RWPE2 (cell line): ENCODE measurements at regions not wholly inside any gene's neighbourhood (a gene's known extent, or its start where the extent isn't known, plus 50 kb on each side); places are given as distances from the start of the nearest gene placed in this dataset.

Source experiments
- ATAC-seq: fragments of 200-7000 bp; cut with Tn5 transposase; 3 replicates; pipeline ENCODE4 v1.9.1; 2021; ENCODE audit warnings: low read depth
- DNase-seq: peaks from one replicate; pipeline ENCODE4 v3.0.0-alpha.2; 2020; ENCODE audit warnings: low spot score
- H3K27ac ChIP-seq: fragments of 450-650 bp; 2 replicates; pipeline ENCODE4 v1.5.1; 2017; ENCODE audit warnings: mild to moderate bottlenecking; ENCODE audit not compliant: poor library complexity, severe bottlenecking
- H3K27me3 ChIP-seq: fragments of 250-450 bp; sonication (Bioruptor Pico); 2 replicates; pipeline ENCODE4 v1.5.1; 2021; ENCODE audit warnings: mild to moderate bottlenecking, moderate library complexity; ENCODE audit not compliant: insufficient read depth, poor library complexity, severe bottlenecking
- H3K36me3 ChIP-seq: fragments of 250-450 bp; sonication (Bioruptor Pico); 2 replicates; pipeline ENCODE4 v1.5.1; 2020; ENCODE audit warnings: low read depth, mild to moderate bottlenecking, moderate library complexity
- H3K4me1 ChIP-seq: fragments of 250-450 bp; sonication (Bioruptor Pico); 2 replicates; pipeline ENCODE4 v1.5.1; 2021; ENCODE audit warnings: mild to moderate bottlenecking, moderate library complexity; ENCODE audit not compliant: insufficient read depth, poor library complexity, severe bottlenecking
- H3K4me3 ChIP-seq: fragments of 250-450 bp; sonication (Bioruptor Pico); 2 replicates; pipeline ENCODE4 v1.5.1; 2021; ENCODE audit warnings: mild to moderate bottlenecking, moderate library complexity; ENCODE audit not compliant: severe bottlenecking
- H3K9me3 ChIP-seq: fragments of 250-450 bp; sonication (Bioruptor Pico); 2 replicates; pipeline ENCODE4 v1.5.1; 2021; ENCODE audit warnings: mild to moderate bottlenecking, moderate library complexity; ENCODE audit not compliant: severe bottlenecking
- CTCF ChIP-seq: fragments of 450-650 bp; IDR thresholded peaks from one replicate; pipeline ENCODE4 v1.5.1; 2017; ENCODE audit warnings: mild to moderate bottlenecking, moderate library complexity; ENCODE audit not compliant: poor library complexity, severe bottlenecking

DNA sequence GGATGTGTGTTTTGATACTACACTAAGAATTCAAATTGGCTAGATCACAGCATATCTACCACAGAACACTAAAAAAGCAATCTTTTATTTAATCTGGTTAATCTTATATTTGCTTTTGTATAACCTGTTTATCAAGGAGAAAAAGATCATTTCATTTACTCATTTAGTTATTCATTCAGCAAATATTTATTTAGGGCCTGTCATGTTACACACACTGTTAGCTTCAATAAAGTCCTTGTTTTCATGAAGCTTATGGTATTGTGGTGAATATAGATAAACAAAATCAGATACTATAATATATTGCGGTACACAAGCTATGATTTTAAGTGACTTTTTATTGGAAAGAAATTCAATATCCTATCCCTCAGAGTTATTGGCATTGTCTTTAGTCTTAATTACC, 350.8 kb downstream of the LRFN5 start:
- ATAC-seq (no peak), DNase-seq (no peak)
- Histone ChIP-seq H3K4me1 (no peaks in the 10 kb centered on the region), H3K4me3 (no peak overlapping the region), H3K27me3 (no peaks in the 10 kb centered on the region), H3K36me3 (no peaks in the 10 kb centered on the region), H3K27ac (no peak overlapping the region), H3K9me3 (no peaks in the 10 kb centered on the region)
- TF ChIP-seq CTCF = no peak
